Stimulated activated CD8-positive, alpha-beta memory T cell treated with anti-CD3 and anti-CD28 coated beads, Interleukin-7, amount 100 ng/mL, for 4 hours (primary cell): ENCODE measurements at regions not wholly inside any gene's neighbourhood (a gene's known extent, or its start where the extent isn't known, plus 50 kb on each side); places are given as distances from the start of the nearest gene placed in this dataset.

ENCODE experiments used
- DNase-seq, 2 donors: peaks; one replicate each; pipeline ENCODE4 v3.0.0-alpha.2; 2020; ENCODE audit warnings: low read depth in 2 of 2

DNA sequence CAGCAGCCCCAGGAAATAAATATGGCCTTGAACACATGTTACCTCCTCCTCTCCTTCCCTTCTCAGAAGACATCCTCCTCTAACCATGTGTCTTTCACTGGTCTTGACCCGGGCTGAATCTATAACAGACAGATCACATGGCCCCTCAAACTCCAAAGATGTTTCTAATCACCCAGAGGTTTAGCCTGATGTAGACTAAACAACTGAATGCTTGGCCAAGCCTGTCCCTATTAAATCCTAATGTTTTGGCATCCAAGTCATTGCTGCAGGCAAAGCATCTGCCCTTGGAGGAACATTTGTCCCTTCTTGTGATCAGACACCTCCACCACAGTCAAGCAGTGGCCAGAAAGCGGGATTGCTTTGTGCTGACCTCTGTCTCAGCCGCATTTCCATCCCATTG, 65.5 kb downstream of the ANKRD60 start:
- DNase-seq: no peak

DNA sequence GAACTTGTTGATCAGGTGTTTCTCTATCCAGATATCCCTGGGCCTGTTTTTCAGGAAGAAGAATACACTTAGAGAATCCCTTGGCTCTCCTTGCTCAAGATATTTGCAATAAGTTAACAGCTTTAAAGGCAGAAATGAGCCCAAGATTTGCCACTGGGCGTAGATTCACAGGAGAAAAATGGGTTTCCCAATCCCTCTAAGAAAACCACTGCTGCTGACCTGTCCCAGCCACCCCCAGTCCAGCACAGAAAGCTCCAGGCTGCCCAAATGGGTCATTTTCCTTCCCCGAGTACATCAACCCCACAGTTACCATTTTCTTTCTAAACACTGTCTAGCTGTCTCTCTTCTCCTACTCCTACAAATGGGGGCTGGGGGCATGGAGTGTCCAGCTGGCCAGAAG, 67.3 kb downstream of the ANKRD60 start:
- no peak for DNase-seq

DNA sequence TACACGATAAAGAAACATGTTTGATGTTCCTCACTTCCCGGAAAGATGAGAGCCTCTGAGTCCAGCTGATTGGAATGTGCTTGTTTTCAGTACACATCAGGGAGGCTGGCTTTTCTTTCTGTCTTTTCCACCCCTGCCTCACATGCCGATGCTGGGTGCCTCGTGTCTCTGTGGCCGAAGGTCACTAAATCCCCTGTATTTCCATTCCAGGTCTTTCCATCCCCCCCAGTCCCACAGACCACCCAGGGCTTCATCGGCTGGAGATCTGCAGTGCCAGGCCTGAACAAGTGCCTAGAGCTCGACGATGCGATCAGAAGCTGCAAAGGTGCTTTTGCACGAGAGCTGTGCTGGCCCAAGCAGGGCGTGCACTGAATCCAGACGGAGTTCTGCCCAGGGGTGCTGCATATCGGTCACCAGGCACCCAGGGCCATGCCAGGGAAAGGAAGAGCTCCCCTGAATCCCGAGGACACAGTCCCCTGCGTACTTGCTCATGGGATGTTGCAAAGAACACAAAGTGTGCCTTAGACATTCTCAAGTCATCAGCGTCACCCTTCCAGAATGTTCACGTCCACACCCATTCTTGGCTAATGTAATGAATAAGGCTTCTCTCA, 67.9 kb downstream of the ANKRD60 start:
- no peak for DNase-seq

DNA sequence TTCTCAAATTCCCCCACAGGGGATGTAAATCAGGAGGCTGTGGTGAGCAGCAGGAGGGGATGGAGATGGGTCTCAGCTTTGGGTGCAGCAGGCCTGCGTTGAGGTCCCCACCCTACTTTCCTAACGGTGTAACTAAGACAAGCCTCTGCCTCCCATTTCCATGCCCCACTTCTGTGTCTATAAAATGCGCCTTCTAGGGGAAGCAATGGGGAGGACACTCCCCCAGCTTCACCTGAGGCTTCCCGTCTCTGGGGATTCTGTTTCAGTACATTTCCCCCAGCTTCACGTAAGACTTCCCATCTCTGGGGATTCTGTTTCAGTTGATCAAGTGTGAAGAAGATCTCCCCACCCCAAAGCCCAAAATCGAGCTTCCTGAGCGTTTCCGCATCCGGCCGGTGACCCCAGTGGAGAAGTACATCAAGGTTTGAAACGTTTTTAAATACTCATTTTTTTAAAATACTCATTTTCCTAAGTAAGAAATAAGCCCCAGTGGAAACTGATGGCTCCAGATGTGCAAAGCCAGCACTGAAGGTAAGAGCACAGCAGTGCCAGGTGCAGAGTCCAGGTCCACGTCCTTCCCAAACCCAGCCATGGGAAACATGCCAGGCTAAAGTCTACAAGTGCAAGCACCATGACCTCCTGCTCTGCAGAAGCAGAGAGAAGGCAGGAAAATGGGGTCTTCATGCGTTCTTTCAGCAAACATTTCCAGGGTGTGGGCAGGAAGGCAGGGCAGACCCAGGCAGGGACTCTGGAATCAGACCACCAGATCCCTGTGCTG, 73.1 kb downstream of the ANKRD60 start:
- no peak for DNase-seq

DNA sequence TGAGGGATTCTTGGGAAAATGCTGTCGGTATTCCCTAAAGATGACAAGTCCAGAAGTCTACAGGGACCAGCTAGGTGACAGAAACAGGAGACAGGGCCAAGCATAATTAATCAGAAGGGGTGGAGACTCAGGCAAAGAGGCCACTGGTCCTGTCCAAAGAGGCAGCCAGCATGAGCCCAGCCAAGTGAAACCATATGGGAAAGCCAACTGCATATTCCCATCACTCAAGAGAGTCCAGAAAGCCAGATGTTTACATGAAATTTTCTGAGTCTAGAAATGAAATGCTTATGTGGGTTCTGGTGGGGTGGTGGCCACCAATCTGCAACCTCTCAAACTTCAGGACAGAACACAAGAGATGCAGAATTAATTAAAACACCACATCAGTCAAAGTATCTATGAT, 74.3 kb downstream of the ANKRD60 start:
- no peak for DNase-seq

DNA sequence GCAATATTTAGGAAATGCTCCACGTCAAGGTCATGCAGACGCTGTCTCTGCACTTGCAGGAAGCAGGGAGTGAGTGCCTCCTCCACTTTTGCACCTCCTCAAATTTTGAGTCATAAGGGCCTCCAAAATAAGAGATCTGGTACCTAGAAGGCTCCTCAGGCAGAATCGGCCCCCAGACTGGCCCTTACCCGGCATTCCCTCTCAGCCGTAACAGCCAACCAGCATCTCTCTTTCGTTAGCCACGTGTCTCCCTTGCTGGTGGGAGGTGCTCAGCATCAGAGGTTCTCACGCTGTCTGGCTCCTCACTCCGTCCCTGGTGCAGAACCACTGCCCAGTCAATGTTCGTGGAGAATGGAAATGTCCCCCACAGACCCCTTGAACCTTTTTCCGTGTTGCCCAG, 75.3 kb downstream of the ANKRD60 start:
- no peak for DNase-seq

DNA sequence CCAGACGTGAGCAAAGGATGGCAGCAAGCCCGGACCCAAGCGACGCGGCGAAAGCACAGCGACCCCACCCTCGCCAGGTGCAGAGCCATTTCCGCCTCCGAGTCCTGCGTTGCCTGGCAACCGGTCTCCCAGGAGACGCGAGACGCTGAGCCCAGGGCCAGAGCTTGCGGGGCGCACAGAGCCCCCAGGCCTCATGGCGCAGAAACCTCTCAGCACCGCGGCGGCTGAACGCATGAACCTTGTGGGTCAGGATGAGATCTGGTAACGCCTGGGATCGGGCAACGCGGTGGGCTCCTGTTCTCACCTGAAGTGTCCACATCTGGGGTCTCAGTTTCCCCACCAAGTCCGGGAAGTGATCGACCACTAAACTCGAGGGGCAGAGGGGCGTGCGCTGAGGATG, 77.7 kb downstream of the ANKRD60 start:
- DNase-seq: no peak

DNA sequence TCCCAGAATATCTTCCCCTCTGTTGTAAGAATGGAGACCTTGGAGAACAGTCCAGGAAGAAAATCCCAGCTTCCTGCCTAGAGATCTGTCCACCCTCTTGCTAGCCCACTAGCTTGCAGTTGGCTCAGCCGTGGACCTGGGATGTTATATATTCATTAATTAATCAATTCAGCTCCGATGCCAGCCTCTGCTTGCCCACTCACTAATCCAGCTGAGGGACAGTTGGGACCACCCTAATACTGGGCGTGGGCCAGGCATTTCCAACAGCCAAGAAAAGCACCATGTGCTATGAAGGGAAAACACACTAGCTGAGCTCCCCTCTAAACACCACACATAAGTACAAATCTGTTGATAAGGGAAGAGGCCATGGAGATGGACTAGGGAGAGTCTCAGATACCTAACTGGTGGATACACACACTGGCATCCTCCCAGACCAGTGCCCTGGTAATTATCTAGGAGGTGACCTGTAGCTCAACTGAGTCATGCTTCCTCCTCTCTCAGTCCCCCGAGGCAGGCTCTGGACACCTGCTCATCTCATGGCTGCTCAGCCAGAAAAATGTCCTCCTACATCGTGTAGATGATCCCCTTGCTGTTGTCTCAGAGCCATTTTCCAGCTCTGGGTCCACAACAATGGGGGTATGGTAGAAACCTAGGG, 78.9 kb downstream of the ANKRD60 start:
- no peak for DNase-seq

DNA sequence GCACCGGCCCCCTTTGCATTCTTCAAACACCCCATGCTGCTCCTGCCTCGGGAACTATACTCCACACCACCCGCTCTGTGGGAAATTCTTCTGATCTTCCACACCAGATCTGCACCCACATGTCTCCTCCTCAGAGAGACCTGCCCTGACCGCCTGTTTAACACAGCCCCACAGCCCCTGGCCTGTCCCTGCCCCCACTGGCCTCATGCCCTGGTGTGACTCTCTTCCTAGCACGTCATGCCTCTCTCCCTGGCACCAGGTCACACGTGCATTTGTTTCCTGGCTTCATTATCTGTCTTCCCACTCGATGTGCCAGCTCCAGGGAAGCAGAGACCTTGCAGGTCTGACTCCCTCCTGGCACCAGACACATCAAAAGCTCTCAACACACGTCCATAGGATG, 79.6 kb downstream of the ANKRD60 start:
- no peak for DNase-seq

DNA sequence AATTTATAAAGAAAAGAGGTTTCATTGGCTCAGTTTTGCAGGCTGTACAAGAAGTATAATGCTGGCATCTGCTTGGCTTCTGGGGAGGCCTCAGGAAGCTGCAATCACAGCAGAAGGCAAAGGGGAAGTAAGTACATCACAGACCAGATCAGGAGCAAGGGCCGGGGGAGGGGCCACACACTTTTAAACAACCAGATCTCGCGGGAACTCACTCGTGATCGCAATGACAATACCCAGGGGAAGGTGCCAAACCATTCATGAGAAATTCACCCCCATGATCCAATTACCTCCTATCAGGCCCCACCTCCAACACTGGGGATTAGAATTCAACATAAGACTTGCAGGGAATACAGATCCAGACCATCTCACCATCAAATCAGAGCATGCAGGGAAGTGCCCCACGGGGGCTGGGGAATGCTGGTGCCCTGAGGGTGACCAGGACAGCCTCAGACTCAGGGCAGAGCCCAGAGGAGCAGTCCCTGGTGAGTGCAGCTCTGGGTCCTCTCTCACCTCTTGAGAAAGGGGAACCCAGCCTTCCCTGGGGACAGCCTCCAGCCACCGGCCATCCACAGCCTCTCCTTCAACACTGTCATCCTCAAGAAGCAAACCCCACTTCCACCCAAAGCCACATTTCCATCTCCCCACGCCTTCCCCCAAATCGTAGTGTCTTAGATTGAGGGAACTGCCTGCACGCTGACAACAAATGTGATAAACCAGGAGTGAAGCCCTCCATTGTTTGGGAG, 80.7 kb downstream of the ANKRD60 start:
- no peak for DNase-seq

DNA sequence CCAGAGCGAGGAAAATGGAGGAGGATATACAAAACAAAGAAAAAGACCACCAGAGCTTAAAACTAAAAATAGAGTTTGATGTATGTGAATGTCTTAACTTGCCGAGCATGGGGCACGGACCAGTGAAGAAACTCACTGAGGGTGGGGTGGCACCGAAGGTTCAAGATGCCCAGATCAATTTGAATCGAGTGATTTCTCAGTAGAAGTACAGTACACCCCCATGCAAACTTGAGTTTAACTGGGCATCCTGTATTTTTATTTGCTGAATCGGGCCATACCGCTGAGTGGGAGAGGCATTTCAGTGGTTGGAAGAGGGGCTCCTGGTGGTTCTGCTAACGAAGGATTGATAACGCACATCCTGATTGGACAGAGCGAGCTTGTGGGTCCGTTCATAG, 81.7 kb downstream of the ANKRD60 start:
- DNase-seq: no peak

DNA sequence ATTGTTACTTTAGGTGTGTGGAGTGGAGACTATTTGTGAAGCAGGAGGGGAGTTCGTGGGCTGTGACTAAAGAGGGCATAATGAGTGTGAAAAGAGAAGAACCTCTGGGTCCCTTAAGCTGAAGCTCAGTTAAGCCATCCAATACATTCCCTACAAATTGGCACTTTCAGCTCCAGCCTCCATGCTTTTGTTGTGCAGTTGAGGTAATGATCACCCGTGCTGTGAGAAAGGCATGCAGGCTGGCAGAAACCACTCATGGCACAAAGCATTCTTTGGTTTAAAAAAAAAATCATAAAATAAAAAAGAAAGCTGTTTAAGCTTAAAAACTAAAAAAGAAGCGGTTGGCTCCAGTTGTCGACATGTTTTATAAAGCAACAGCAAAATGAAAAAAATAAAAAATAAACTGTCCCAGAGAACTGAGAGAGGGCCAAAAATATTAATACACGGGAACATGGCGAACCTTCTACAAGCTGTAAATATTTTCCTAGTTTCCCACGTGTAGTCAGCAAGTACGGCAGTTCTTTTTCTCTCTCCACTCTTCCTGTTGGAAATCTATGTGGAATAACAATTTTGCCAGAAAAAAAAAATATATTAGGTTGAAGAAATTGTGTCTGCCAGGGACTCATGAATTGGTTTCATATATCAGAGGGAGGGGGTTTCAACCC, 82.2 kb downstream of the ANKRD60 start:
- DNase-seq: no peak

DNA sequence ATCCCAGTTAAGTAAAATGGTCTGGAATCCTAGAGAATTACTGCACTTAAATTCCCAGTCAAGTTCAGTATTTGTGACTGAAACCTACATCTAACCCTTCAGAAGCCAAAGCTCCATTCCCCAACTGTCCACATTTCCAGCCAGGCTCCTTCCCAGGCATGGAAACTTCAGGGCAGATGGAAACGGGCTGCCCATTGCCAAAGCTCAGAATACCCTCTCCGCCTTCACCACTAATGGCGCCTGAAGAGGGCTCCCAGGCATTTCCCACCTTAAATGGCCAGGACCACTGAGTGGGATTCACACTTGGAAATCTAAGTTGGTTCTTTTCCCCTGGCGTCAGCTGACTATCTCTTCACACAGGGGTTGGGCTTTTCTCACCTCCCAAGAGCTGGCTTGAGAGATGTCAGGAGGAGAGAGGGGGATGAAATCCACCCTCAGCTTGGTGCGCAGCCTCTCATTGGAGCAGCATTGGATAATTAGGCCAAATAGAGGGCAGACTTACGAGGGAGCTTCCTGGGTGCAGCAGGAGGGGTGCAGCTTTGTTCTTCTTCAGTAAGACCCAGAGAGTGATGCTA, 82.9 kb downstream of the ANKRD60 start:
- no peak for DNase-seq

DNA sequence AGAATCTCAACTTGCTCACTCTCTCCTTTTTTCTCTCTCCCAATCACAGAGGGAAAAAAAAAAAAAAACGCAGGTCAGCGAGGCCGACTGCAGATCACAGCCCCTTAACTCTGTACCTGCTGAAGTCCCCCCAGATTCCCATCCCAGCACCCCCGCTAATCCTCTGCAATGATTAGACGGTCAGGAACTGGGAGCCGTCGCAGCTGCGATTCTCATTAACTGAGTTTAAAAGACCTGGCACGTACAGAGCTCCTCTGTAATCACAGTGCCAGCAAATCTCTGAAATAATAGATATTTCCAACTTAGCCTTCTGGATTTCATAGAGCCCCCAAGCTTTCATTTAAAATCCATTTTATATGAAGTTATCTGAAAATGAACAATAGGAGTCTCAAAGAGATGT, 84.4 kb downstream of the ANKRD60 start:
- DNase-seq: no peak

DNA sequence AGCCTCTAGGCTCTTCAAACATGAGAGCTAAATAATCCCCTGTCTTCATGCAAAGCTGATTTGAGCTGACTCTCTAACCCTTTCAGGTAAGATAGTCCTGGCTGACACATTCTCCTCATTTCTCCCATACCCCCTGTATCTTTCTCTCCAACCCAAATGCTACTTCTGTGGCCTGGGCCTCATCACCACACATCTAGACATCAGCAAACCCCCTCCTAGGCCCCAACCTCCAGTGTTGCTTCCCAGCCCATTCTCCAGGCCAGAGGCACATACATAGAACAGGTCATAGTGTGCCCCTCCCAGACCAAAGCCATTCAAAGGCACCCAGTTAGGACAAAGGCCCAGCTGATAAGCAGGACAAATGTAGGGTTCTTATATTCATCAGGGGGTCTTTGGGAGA, 84.9 kb downstream of the ANKRD60 start:
- no peak for DNase-seq

DNA sequence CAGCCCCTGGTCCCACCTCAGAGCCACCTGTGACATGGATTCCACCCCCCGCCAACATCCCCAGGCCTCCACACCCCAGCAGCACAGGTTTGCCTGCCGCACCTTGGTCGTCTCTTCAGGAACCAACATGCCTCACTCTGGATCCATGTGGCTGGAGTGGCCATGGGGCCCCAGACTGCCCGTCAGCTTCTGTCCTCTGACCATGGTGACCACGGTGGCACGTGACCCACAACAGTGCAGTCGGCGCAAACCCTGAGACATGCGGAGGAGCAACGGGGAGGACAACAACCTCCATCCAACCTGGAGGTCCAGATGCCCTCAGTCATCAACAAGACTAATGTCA, 85.6 kb downstream of the ANKRD60 start:
- no peak for DNase-seq

DNA sequence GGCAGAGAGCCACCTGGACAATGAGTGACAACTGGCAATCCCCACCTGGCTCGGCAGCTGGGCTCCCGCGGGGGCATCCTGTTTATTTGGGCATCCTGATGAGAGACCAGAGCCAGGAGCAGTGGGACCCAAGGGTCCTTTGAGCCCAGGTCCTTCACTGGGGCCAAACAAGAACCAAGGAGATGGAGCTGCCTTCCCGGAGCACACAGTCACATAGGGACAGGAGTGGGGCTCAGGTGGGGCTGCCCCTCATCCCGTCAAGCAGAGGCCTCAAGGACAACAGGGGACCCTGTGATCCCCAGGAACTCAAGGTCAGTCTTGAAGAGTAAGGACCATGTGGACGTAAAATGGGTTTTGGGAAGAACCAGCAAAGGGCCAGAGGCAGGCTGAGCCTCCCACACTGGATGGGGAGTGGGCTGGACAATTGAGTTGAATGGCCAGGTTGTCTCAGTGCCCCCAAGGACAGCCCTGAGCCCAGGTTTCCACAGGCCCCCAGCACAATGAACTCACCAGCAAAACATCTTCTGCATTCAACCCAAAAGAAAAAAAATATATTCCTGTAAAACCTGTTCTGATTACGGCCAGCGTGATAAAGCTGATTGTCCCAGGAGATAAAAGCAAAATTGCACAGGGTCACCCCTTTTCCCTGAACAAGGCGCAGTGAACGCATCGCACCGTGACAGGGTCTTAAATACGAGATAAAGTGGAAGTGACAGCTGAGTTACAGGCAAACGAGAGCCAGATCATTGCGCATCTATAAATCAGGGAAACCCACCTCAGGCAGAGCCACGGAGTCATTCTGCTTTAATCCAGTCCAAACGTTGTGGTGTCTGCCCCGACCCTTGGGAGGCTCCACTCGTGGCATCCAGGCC, 86.2 kb downstream of the ANKRD60 start:
- DNase-seq: no peak

DNA sequence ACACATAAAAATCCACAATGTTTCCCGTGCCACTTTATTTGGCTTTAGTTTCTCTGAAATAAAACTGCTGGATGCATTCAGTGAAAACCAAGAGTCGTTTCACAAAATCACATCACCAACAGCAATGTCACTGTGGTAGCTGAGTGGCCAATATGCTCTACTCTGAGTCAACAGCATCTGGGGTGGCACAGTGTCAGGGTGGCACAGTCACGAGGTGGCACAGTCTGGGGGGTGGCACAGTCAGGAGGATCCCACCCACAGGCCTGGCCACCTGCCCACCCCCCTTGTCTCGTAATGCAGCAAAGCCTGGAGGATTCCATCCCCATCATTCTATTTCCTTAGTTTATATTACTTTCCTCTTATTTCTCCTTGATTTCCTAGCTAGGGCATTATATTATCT, 87.0 kb downstream of the ANKRD60 start:
- DNase-seq: no peak

DNA sequence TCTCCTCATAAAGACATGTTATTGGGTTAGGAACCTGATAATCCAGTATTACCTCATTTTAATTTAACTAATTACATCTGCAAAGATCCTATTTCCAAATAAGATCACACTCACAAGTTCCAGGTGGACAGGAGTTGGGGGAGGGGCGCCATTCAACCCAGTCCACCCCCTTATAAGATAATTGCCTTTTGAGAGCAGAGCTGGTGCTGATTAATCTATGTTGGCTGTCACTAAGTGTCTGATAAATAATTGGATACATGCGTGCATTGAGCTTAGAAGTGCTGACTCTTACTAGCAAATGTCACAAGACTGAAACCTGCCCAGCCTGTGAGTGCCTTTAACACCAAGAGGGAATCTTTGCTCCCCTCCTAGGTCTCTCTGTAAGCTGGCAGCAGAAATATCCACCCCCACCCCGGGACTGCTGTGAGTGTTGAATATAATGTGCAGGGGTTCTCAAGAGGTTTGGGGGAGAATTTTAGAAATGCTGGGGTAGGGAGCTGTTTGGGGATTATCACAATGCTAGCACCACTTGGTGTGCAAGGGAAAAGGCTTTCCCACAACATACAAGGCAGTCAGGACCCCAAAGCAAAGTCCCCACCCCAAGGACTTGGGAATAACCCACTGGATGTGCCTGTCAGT, 87.5 kb downstream of the ANKRD60 start:
- DNase-seq: no peak
